ENCODE measurements at regions not wholly inside any gene's neighbourhood (a gene's known extent, or its start where the extent isn't known, plus 50 kb on each side); places are given as distances from the start of the nearest gene placed in this dataset.

- Histone ChIP-seq H3K27me3 (ENCODE audit: insufficient read depth, low read length, poor library complexity, severe bottlenecking) (no peaks in the 10 kb centered on the region), H3K36me3 (ENCODE audit: insufficient read depth, low read length) (no peaks in the 10 kb centered on the region), H3K4me3 (ENCODE audit: low read length) (no peak overlapping the region), H3K27ac (ENCODE audit: low read depth, low read length) (no peak overlapping the region), H3K4me1 (ENCODE audit: insufficient read depth, low read length) (no peaks in the 10 kb centered on the region), H3K9me3 (ENCODE audit: low read length) (no peaks in the 10 kb centered on the region)
- CTCF ChIA-PET = no interaction called here
- POLR2A ChIA-PET = no interaction called here
- H3K4me3 Mint-ChIP-seq = no peak overlapping the region
- no peaks in the 10 kb centered on the region for H3K36me3 Mint-ChIP-seq
- no peaks in the 10 kb centered on the region for H3K9me3 Mint-ChIP-seq
- H3K27ac Mint-ChIP-seq = no peak overlapping the region
- H3K4me1 Mint-ChIP-seq = no peaks in the 10 kb centered on the region
- H3K27me3 Mint-ChIP-seq = peaks cover 3 to 17% of the 10 kb centered on the region in 2 donors
- no peak for DNase-seq
These were observed 49.8 kb upstream of the FCN1 start for GRCh38 chr9:134967547-134967930.

DNA sequence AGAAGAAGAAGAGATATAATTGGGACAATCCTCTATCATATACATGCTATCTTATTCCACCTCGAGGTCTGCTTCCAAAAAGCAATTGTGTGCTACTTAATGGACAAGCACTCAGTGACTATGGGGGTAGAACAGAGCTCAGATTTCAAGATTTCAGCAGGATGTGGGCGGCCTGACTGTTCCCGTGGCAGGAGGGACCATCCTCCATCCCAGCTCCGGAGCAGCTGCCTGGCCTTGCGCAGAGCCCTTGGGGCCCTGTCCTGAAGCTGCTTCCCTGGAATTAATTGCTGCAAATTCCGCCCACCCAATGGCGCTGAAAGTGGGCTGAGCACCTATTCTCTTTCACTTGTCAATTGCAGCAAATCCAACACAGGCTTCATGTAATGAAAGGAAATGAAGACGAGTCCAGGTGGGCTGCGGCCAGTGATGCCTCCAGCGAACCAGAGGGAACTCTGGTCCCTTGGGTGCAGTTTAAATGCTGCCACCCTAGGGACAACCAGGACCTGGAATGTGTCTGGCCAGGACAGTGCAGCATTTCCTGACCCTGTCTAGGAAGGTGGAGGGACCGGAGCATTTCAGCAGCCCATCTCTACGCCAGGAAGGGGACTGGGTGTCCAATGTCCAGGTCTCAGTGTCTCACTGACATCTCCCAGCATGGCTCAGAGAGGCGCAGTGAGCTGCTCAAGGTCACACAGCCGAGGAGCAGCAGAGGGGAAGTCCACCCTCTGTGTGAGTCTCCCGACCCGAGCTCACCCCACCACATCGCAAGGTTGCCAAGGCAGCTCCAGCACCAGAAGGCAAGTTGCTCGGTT is 50.5 kb upstream of the FCN1 start:
- Mint-ChIP-seq H3K9me3 (no peaks in the 10 kb centered on the region), H3K4me1 (no peaks in the 10 kb centered on the region), H3K4me3 (no peak overlapping the region), H3K36me3 (no peaks in the 10 kb centered on the region), H3K27ac (no peak overlapping the region), H3K27me3 (peaks cover 3 to 14% of the 10 kb centered on the region in 2 donors)
- CTCF ChIA-PET = no interaction called here
- Histone ChIP-seq H3K4me3 (ENCODE audit: low read length) (no peak overlapping the region), H3K36me3 (ENCODE audit: insufficient read depth, low read length) (no peaks in the 10 kb centered on the region), H3K9me3 (ENCODE audit: low read length) (no peaks in the 10 kb centered on the region), H3K4me1 (ENCODE audit: insufficient read depth, low read length) (no peaks in the 10 kb centered on the region), H3K27me3 (ENCODE audit: insufficient read depth, low read length, poor library complexity, severe bottlenecking) (no peaks in the 10 kb centered on the region), H3K27ac (ENCODE audit: low read depth, low read length) (no peak overlapping the region)
- no peak for DNase-seq
- POLR2A ChIA-PET = no interaction called here

DNA sequence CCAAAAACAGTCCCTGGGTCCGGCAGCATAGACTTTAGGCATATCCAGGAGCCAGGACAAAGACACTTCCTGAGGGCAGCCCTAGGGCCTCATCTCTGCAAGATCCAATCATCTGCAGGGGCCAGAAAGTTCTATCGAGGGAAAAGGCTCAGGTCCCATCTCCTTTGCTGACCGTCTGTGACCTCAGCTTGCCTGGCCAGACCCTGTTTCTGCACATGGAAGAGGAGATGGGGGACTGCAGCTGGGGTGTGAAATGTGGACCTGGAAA is 51.0 kb upstream of the FCN1 start:
- no peaks in the 10 kb centered on the region for H3K9me3 Mint-ChIP-seq
- Histone ChIP-seq H3K9me3 (ENCODE audit: low read length) (no peaks in the 10 kb centered on the region), H3K27me3 (ENCODE audit: insufficient read depth, low read length, poor library complexity, severe bottlenecking) (no peaks in the 10 kb centered on the region), H3K4me1 (ENCODE audit: insufficient read depth, low read length) (no peaks in the 10 kb centered on the region), H3K27ac (ENCODE audit: low read depth, low read length) (no peak overlapping the region), H3K36me3 (ENCODE audit: insufficient read depth, low read length) (no peaks in the 10 kb centered on the region), H3K4me3 (ENCODE audit: low read length) (no peak overlapping the region)
- peaks cover 3 to 14% of the 10 kb centered on the region in 2 donors for H3K27me3 Mint-ChIP-seq
- POLR2A ChIA-PET = no interaction called here
- no peaks in the 10 kb centered on the region for H3K4me1 Mint-ChIP-seq
- no peak overlapping the region for H3K4me3 Mint-ChIP-seq
- no peak for DNase-seq
- H3K27ac Mint-ChIP-seq = no peak overlapping the region
- H3K36me3 Mint-ChIP-seq = no peaks in the 10 kb centered on the region
- CTCF ChIA-PET = no interaction called here

DNA sequence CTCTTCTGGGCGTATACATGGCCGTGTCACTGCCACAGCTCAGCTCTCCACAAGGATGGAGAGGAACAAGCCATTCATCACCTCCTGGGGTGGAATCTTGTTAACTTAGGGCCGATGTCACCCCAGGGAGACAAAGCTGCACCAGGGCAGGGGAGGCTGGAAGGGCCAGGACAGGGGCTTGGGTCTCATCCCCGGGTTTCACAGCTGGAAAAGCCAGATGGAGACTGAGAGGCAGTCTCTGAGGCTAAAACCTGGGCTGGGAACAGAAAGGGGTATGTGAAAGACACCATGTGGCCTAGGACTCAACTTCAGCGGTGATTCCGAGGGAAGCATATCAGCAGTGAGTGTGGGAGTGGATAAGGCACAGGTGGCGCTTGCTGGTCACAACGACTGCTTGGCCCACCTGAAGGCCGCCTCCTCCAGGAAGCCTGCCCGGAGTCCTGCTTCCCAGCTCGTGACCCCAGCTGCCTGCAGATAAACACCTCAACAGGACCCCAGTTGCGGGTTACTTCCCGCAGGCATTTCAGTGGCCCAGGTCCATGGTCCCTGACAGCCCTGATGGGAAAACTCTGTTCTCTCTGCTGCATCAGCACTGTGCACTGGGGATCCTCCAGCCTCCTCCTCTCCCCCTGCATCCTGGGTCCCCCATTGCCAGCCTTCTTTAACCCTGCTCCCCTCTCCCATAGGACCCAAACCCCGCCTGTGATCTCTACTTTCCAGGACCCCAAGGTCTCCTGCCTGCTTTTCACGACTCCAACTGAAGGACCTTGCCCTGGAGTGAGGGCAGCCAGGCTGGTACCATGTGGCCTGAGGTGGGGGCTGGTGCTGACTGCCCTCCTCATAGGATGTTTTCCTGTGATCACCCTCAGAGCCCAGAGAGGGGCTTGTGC is 51.7 kb upstream of the FCN1 start:
- Histone ChIP-seq H3K4me3 (ENCODE audit: low read length) (no peak overlapping the region), H3K9me3 (ENCODE audit: low read length) (no peaks in the 10 kb centered on the region), H3K27me3 (ENCODE audit: insufficient read depth, low read length, poor library complexity, severe bottlenecking) (no peaks in the 10 kb centered on the region), H3K4me1 (ENCODE audit: insufficient read depth, low read length) (no peaks in the 10 kb centered on the region), H3K36me3 (ENCODE audit: insufficient read depth, low read length) (no peaks in the 10 kb centered on the region), H3K27ac (ENCODE audit: low read depth, low read length) (no peak overlapping the region)
- no peak for DNase-seq
- CTCF ChIA-PET = no interaction called here
- no peak overlapping the region for H3K27ac Mint-ChIP-seq
- H3K27me3 Mint-ChIP-seq = peaks cover 4 to 14% of the 10 kb centered on the region in 2 donors
- no peaks in the 10 kb centered on the region for H3K9me3 Mint-ChIP-seq
- H3K4me3 Mint-ChIP-seq = no peak overlapping the region
- no peaks in the 10 kb centered on the region for H3K36me3 Mint-ChIP-seq
- POLR2A ChIA-PET = no interaction called here
- no peaks in the 10 kb centered on the region for H3K4me1 Mint-ChIP-seq

GRCh38 chr9:134970198-134970597 is 52.5 kb upstream of the FCN1 start:
- Mint-ChIP-seq H3K36me3 (no peaks in the 10 kb centered on the region), H3K27ac (no peak overlapping the region), H3K4me1 (no peaks in the 10 kb centered on the region), H3K9me3 (no peaks in the 10 kb centered on the region), H3K4me3 (no peak overlapping the region), H3K27me3 (peaks cover 4 to 14% of the 10 kb centered on the region in 2 donors)
- no peaks in the 10 kb centered on the region for H3K9me3 ChIP-seq (ENCODE audit: low read length)
- H3K27ac ChIP-seq (ENCODE audit: low read depth, low read length) = no peak overlapping the region
- POLR2A ChIA-PET = no interaction called here
- H3K4me3 ChIP-seq (ENCODE audit: low read length) = no peak overlapping the region
- no peak for DNase-seq
- H3K27me3 ChIP-seq (ENCODE audit: insufficient read depth, low read length, poor library complexity, severe bottlenecking) = no peaks in the 10 kb centered on the region
- CTCF ChIA-PET = no interaction called here
- no peaks in the 10 kb centered on the region for H3K36me3 ChIP-seq (ENCODE audit: insufficient read depth, low read length)
- H3K4me1 ChIP-seq (ENCODE audit: insufficient read depth, low read length) = no peaks in the 10 kb centered on the region

GRCh38 chr9:134970719-134971118 is 53.0 kb upstream of the FCN1 start:
- ChIA-PET POLR2A (no interaction called here), CTCF (no interaction called here)
- H3K4me3 ChIP-seq (ENCODE audit: low read length) = no peak overlapping the region
- no peaks in the 10 kb centered on the region for H3K4me1 Mint-ChIP-seq
- no peak overlapping the region for H3K27ac Mint-ChIP-seq
- H3K4me1 ChIP-seq (ENCODE audit: insufficient read depth, low read length) = no peaks in the 10 kb centered on the region
- H3K9me3 Mint-ChIP-seq = no peaks in the 10 kb centered on the region
- DNase-seq = no peak
- no peak overlapping the region for H3K4me3 Mint-ChIP-seq
- no peaks in the 10 kb centered on the region for H3K9me3 ChIP-seq (ENCODE audit: low read length)
- H3K36me3 Mint-ChIP-seq = no peaks in the 10 kb centered on the region
- H3K27me3 ChIP-seq (ENCODE audit: insufficient read depth, low read length, poor library complexity, severe bottlenecking) = no peaks in the 10 kb centered on the region
- H3K27me3 Mint-ChIP-seq = peaks cover 4 to 14% of the 10 kb centered on the region in 2 donors
- no peaks in the 10 kb centered on the region for H3K36me3 ChIP-seq (ENCODE audit: insufficient read depth, low read length)
- H3K27ac ChIP-seq (ENCODE audit: low read depth, low read length) = no peak overlapping the region

DNA sequence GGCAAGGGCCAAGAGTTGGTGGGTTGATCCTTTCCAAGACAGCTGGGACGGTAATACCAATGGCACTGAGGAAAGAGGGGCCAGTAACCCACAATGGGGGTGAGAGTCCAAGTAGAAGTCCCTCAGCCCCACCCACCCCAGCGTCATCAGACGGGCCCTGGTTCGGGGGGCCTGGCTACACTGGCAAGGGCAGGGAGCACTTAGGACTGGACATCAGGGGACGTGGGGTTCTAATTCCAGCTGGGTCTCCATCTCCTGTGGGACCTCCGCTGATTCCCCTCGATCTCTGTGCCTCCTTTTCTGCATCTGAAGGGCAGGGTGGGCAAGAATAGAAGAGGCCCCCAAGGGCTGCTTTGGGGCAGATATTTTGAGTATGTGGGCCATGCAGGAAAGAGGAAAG is 53.5 kb upstream of the FCN1 start:
- Mint-ChIP-seq H3K27me3 (peaks cover 4 to 14% of the 10 kb centered on the region in 2 donors), H3K9me3 (no peaks in the 10 kb centered on the region), H3K36me3 (no peaks in the 10 kb centered on the region), H3K27ac (no peak overlapping the region), H3K4me1 (no peaks in the 10 kb centered on the region), H3K4me3 (no peak overlapping the region)
- no peak overlapping the region for H3K4me3 ChIP-seq (ENCODE audit: low read length)
- CTCF ChIA-PET = no interaction called here
- no peaks in the 10 kb centered on the region for H3K4me1 ChIP-seq (ENCODE audit: insufficient read depth, low read length)
- no peak overlapping the region for H3K27ac ChIP-seq (ENCODE audit: low read depth, low read length)
- no peaks in the 10 kb centered on the region for H3K36me3 ChIP-seq (ENCODE audit: insufficient read depth, low read length)
- no peak for DNase-seq
- POLR2A ChIA-PET = no interaction called here
- H3K9me3 ChIP-seq (ENCODE audit: low read length) = no peaks in the 10 kb centered on the region
- no peaks in the 10 kb centered on the region for H3K27me3 ChIP-seq (ENCODE audit: insufficient read depth, low read length, poor library complexity, severe bottlenecking)

- H3K27ac Mint-ChIP-seq = no peak overlapping the region
- no peaks in the 10 kb centered on the region for H3K4me1 Mint-ChIP-seq
- no peaks in the 10 kb centered on the region for H3K36me3 Mint-ChIP-seq
- no peaks in the 10 kb centered on the region for H3K9me3 Mint-ChIP-seq
- H3K27me3 Mint-ChIP-seq = peaks cover 4 to 14% of the 10 kb centered on the region in 2 donors
- no peaks in the 10 kb centered on the region for H3K27me3 ChIP-seq (ENCODE audit: insufficient read depth, low read length, poor library complexity, severe bottlenecking)
- H3K4me3 ChIP-seq (ENCODE audit: low read length) = no peak overlapping the region
- POLR2A ChIA-PET = no interaction called here
- no peak for DNase-seq
- no peaks in the 10 kb centered on the region for H3K9me3 ChIP-seq (ENCODE audit: low read length)
- CTCF ChIA-PET = no interaction called here
- H3K27ac ChIP-seq (ENCODE audit: low read depth, low read length) = no peak overlapping the region
- no peaks in the 10 kb centered on the region for H3K36me3 ChIP-seq (ENCODE audit: insufficient read depth, low read length)
- H3K4me1 ChIP-seq (ENCODE audit: insufficient read depth, low read length) = no peaks in the 10 kb centered on the region
- H3K4me3 Mint-ChIP-seq = no peak overlapping the region
These were observed 54.0 kb upstream of the FCN1 start for GRCh38 chr9:134971696-134972095.
